ENCODE measurements at regions not wholly inside any gene's neighbourhood (a gene's known extent, or its start where the extent isn't known, plus 50 kb on each side); places are given as distances from the start of the nearest gene placed in this dataset.

- no TSS peak for BruUV-seq (replicated peaks)
- FAIRE-seq (no peak), DNase-seq (ENCODE audit: low read depth, low spot score) (no peak), ATAC-seq (no peak)
- H3K36me3 ChIP-seq (ENCODE audit: control insufficient read depth in 2 of 2, insufficient read depth in 2 of 2, low read length in 1 of 2), result no peaks in the 10 kb centered on the region
- H3K4me2 ChIP-seq (ENCODE audit: control insufficient read depth, insufficient read depth), result no peak overlapping the region
- H2AFZ ChIP-seq (ENCODE audit: control insufficient read depth, low read depth, low read length), result no peak overlapping the region
- no peak for TF ChIP-seq FOXK2 (IDR thresholded peaks at IDR 0.05)
- no peak for TF ChIP-seq IRF4 (IDR thresholded peaks at IDR 0.05; ENCODE audit: low read depth, low read length)
- TF ChIP-seq, protein P1, sequence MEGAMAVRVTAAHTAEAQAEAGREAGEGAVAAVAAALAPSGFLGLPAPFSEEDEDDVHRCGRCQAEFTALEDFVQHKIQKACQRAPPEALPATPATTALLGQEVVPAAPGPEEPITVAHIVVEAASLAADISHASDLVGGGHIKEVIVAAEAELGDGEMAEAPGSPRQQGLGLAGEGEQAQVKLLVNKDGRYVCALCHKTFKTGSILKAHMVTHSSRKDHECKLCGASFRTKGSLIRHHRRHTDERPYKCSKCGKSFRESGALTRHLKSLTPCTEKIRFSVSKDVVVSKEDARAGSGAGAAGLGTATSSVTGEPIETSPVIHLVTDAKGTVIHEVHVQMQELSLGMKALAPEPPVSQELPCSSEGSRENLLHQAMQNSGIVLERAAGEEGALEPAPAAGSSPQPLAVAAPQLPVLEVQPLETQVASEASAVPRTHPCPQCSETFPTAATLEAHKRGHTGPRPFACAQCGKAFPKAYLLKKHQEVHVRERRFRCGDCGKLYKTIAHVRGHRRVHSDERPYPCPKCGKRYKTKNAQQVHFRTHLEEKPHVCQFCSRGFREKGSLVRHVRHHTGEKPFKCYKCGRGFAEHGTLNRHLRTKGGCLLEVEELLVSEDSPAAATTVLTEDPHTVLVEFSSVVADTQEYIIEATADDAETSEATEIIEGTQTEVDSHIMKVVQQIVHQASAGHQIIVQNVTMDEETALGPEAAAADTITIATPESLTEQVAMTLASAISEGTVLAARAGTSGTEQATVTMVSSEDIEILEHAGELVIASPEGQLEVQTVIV (IDR thresholded peaks at IDR 0.05; ENCODE audit: borderline replicate concordance, partially characterized antibody), result no peak
- no peak for TF ChIP-seq HDAC6 (IDR thresholded peaks at IDR 0.05; ENCODE audit: unreplicated experiment)
- no peak for TF ChIP-seq PML (IDR thresholded peaks at IDR 0.05; ENCODE audit: low read length)
- TF ChIP-seq SPI1 (IDR thresholded peaks at IDR 0.05; ENCODE audit: borderline replicate concordance, insufficient read depth, low read depth, low read length), result no peak
- no peak for TF ChIP-seq CHD4 (IDR thresholded peaks at IDR 0.05)
- no peak for TF ChIP-seq NR2F1 (conservative IDR thresholded peaks at IDR 0.05)
- TF ChIP-seq MTA3 (IDR thresholded peaks at IDR 0.05; ENCODE audit: borderline replicate concordance, low read length), result no peak
- no peak for TF ChIP-seq MAX (IDR thresholded peaks at IDR 0.05; ENCODE audit: low read depth, low read length)
- TF ChIP-seq BACH1 (IDR thresholded peaks at IDR 0.05; ENCODE audit: borderline replicate concordance), result no peak
- no peak for TF ChIP-seq TCF3 (IDR thresholded peaks at IDR 0.05; ENCODE audit: borderline replicate concordance, insufficient read depth, low read depth, low read length)
- TF ChIP-seq CBFB (IDR thresholded peaks at IDR 0.05; ENCODE audit: low read depth), result no peak
- TF ChIP-seq POLR2A (IDR thresholded peaks at IDR 0.05; ENCODE audit: low read depth, low read length), result no peak
- TF ChIP-seq, protein P2, sequence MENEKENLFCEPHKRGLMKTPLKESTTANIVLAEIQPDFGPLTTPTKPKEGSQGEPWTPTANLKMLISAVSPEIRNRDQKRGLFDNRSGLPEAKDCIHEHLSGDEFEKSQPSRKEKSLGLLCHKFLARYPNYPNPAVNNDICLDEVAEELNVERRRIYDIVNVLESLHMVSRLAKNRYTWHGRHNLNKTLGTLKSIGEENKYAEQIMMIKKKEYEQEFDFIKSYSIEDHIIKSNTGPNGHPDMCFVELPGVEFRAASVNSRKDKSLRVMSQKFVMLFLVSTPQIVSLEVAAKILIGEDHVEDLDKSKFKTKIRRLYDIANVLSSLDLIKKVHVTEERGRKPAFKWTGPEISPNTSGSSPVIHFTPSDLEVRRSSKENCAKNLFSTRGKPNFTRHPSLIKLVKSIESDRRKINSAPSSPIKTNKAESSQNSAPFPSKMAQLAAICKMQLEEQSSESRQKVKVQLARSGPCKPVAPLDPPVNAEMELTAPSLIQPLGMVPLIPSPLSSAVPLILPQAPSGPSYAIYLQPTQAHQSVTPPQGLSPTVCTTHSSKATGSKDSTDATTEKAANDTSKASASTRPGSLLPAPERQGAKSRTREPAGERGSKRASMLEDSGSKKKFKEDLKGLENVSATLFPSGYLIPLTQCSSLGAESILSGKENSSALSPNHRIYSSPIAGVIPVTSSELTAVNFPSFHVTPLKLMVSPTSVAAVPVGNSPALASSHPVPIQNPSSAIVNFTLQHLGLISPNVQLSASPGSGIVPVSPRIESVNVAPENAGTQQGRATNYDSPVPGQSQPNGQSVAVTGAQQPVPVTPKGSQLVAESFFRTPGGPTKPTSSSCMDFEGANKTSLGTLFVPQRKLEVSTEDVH (IDR thresholded peaks at IDR 0.05; ENCODE audit: low read depth, partially characterized antibody), result no peak
- TF ChIP-seq IKZF1 (conservative IDR thresholded peaks at IDR 0.05), result no peak
- no peak for TF ChIP-seq EED (IDR thresholded peaks at IDR 0.05; ENCODE audit: low read depth)
- TF ChIP-seq LARP7 (IDR thresholded peaks at IDR 0.05), result no peak
- no peak for TF ChIP-seq ZNF207 (IDR thresholded peaks at IDR 0.05; ENCODE audit: borderline replicate concordance)
- no peaks in the 10 kb centered on the region for H3K27me3 ChIP-seq (replicated peaks in 1 of 2; ENCODE audit: control insufficient read depth in 2 of 2, insufficient read depth in 2 of 2, low read length in 1 of 2)
- H3K79me2 ChIP-seq (ENCODE audit: control insufficient read depth, insufficient read depth, low read length), result no peaks in the 10 kb centered on the region
- ChIA-PET RAD21 (ENCODE audit: unreplicated experiment) (no interaction called here), SMC1A (ENCODE audit: uncharacterized antibody, unreplicated experiment) (interaction anchor here (0.9 kb wide), 1 partner anchor 54 kb away, joined by 3 read pairs; no protein-coding TSS in a partner anchor), POLR2A (no interaction called here), CTCF (no interaction called here)
- 0% methylated on average over 4 of the region's 4 CpGs for WGBS (ENCODE audit: insufficient coverage, insufficient replicate concordance, low lambda C conversion rate, missing lambda C conversion rate)
- no peak overlapping the region for H3K27ac ChIP-seq (ENCODE audit: control insufficient read depth, insufficient read depth)
- H3K9ac ChIP-seq (ENCODE audit: control insufficient read depth, insufficient read depth, low read length), result no peak overlapping the region
- no peak overlapping the region for H3K4me3 ChIP-seq
- H4K20me1 ChIP-seq (ENCODE audit: control insufficient read depth, insufficient read depth), result no peaks in the 10 kb centered on the region
- no peaks in the 10 kb centered on the region; the same call in 2 of the 3 replicates for H3K9me3 ChIP-seq (replicated peaks; ENCODE audit: control insufficient read depth, insufficient read depth, low read length)
- in situ Hi-C loops (cut with MboI) (no loop called here), intact Hi-C loops (cut with micrococcal nuclease; ENCODE audit: unreplicated experiment) (no loop called here)
- H3K4me1 ChIP-seq (ENCODE audit: control insufficient read depth, insufficient read depth, low read length), result no peaks in the 10 kb centered on the region
Observed at GRCh38 chr19:28829762-28830161, 383.2 kb downstream of the UQCRFS1 start.
